ELR (cell line): ENCODE measurements at regions not wholly inside any gene's neighbourhood (a gene's known extent, or its start where the extent isn't known, plus 50 kb on each side); places are given as distances from the start of the nearest gene placed in this dataset.

ENCODE experiments used
- DNase-seq: peaks from one replicate; pipeline ENCODE4 v3.0.0-alpha.2; 2015; ENCODE audit warnings: low read depth

DNA sequence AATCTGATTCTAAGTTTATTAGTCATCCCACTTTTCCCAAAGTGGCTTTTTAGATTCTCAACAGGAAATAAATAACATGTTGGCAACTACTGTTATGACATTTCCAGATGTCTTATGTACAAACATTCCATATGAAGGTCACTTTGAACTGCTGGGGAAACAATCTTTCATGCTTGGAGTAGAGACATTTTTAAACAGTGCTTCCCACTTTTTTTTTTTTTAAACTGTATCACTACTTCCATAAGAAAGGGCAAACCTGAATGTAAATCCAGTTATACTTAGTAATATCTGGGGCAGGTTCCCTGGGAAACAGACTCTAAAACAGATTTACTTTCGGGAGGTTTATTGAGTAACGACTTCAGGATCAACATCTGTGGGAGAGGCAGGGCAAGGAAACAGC is 473.8 kb downstream of the TAFA4 start:
- no peak for DNase-seq

GRCh38 chr3:68448510-68449383 is 483.6 kb downstream of the TAFA4 start:
- no peak for DNase-seq

DNA sequence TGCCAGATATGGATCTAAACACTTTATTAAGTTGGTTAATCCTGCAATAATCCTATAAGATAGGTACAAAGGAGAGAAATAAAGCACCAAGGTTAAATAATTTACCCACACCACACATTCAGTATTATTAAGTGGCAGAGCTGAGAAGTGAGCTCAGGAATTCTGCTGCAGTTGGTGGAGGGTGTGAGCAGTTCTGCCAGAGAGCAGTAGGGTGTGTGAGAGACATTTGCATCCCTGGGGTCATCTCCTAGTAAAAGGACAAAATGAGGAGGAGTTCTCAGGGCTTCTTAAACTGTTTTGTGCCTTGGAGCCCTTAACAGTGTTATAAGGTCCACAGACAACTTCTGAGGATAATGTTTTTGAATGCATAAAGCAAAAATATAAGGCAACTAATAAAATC is 484.5 kb downstream of the TAFA4 start:
- DNase-seq, result no peak

DNA sequence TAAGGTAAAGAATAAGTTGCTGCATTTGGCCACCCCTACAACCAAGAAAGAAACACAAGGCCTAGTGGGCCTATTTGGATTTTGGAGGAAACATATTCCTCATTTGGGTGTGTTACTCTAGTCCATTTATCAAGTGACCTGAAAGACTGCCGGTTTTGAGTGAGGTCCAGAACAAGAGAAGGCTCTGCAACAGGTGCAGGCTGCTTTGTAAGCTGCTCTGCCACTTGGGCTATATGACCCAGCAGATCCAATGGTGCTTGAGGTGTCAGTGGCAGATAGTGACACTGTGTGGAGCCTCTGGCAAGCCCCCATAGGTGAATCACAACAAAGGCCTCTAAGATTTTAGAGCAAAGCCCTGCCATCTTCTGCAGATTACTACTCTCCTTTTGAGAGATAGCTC is 491.3 kb downstream of the TAFA4 start:
- no peak for DNase-seq

DNA sequence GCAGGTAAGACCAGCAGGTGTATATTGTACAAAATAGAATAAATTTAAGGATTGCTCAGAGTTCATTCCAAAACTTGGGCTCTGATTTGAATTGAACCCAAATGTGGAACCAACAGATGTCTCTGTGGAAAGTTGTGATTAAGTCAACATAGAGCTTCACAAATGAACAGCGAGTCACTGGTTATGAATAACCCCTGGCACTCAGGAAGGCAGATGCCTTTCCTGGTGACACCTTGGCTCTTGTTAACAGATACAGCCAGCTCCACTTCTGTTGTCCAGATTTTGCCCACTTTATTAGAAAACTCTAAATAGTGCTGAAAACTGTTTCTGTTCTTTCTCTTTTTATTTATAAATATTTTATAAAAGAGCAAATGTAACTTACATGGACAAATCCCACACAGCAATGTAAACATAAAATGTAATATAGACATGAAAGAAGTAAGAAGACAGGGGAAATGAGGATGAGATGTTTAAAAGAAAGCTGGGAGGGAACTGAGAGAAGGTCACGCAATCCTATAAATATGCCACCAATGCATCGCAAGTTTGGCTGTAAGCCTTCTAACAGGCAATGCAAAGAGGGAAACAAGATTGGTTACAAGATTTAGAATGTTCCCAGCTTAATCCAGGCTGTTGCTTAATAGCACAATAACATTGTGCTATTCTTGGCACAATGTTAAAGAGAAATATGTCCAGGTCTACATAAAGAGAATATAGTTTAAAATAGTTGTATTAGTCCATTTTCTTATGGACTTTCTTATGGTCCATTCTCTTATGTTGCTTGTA is 495.5 kb downstream of the TAFA4 start:
- DNase-seq, result no peak

- DNase-seq, result no peak
Measured at GRCh38 chr3:68428495-68428894, 503.9 kb downstream of the TAFA4 start.

- DNase-seq, result no peak
Measured at GRCh38 chr3:68424796-68425460, 507.4 kb downstream of the TAFA4 start.

DNA sequence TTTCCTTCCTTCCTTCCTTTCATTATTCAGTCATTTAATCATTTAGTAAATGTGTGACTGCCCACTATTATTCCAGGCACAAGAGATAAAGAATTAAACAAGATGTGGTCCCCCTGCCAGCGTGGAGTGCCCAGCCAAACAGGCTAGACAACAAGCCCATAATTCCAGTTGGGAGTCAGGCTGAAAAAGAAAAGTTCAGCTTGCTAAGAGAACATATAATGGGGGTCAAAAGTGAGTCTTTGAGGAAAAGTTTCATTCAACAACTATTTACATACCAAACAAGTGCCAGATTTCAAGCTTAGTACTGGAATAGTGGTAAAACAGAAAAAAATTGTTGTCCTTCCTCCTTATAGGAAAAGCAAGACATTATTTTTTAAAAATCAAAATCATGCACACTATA is 523.7 kb downstream of the TAFA4 start:
- no peak for DNase-seq

GRCh38 chr3:68403741-68404140 is 528.6 kb downstream of the TAFA4 start:
- DNase-seq, result no peak

DNA sequence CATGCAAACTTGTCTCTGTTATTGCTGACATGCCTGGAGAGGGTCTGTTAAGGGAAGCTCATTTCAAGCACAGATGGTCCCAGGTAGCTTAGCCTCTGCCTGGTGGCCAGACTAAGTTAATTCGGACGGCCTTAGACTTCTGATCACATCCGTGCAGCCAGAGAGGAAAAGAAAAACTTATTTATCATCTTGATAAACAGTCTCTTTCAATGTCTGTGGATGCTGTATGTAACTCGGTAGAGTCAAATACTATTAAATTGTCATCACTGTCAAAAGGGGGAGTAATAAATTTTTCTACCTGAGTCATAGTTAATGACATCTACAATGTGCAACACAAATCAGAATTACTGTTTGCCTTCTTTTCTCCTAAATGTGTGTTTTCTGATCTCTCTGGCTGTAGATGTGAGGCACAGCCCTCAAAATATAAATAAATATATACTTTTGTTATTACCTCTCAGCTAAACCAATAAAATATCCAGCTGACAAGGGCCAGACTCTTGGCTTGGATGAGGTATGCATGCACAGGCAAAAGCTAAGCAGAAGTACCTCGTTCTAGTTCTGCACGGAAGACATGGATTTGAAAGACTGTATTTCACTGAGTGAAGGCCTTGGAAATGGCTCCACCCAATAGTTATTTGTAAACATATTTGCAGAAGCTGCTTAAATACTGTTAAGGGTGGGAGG is 530.0 kb downstream of the TAFA4 start:
- no peak for DNase-seq

- DNase-seq, result no peak
Measured at GRCh38 chr3:68378631-68379030, 553.7 kb downstream of the TAFA4 start.

DNA sequence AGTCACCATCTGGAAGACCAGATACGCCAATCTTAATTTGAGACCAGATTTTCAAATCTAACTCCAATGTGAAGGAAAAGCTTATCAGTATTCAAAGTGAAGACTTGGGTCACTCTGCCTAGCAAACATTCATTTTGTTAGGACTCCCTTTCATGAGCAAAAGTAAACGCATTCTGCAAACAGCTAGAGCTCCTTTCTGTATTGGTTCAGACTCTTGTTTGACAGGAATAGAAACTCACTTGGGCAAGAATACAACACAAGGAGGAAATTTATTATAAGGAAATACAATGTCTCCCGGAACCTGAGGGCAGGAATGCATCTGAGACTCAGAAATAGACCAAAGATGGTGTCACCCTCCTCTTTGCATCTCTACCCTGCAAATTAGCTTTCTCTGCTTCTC is 558.6 kb downstream of the TAFA4 start:
- no peak for DNase-seq

DNA sequence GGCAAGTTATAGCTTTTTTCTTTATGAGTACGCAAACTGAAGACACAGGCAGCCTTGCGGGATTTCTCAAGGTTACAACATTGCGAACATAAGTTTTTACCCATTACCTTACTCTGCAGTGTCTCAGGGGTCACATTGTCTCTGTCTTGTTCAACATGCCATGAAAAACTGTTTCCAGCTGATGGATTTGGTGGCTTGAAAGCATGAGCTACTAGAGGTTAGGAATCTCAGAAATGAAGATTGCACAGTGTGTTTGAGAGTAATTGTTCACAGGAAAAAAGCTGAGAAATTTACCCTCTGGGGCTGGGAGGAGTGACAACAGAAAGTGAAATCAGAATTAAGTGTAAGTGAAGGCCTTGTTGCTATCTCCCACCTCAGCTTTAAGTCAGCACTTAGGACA is 568.6 kb downstream of the TAFA4 start:
- DNase-seq, result no peak

GRCh38 chr3:68360492-68360891 is 571.9 kb downstream of the TAFA4 start:
- no peak for DNase-seq

GRCh38 chr3:68345781-68346180 is 586.6 kb downstream of the TAFA4 start:
- DNase-seq, result no peak

GRCh38 chr3:68342426-68342825 is 589.9 kb downstream of the TAFA4 start:
- DNase-seq, result no peak

GRCh38 chr3:68336042-68336441 is 596.3 kb downstream of the TAFA4 start:
- no peak for DNase-seq

- DNase-seq, result no peak
Measured at GRCh38 chr3:68334367-68334986, 597.9 kb downstream of the TAFA4 start.

DNA sequence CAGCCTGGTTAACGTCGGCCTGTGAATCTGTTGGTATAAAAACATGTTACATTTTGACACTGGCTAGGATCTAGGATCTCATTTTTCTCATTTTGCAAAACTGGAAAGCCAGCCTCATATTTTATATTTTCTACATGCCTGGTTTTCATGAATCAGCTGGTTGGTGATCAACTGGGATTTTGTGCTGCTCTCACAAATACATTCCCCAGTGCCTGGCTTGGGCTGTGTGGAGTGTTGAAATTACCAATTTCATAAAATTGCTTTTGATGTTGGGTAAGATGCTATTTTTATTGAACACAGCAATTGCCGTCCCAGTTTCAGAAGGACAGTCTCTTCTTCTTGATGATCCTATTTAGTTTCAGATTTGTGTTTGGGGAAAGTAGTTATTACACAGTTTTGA is 604.3 kb downstream of the TAFA4 start:
- no peak for DNase-seq

GRCh38 chr3:68315964-68316363 is 616.4 kb downstream of the TAFA4 start:
- no peak for DNase-seq

DNA sequence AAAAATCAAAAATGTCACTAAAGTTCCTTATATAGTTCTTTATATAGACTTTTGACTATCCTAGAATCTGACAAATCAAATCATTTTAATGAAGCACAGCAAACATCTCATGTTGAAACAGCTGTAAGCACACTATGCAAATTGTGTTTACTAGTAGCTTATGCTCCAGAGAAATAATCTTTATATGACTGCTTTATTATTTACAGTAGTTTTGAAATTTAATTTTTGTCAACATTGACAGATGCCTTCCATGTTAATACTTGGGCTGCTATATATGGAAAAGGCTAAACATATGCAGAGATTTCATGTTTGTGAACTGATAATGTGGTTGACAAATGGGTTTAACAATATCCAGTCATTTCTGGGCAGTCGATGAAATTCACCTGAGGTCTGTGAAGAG is 616.8 kb downstream of the TAFA4 start:
- no peak for DNase-seq

GRCh38 chr3:68306571-68306970 is 625.8 kb downstream of the TAFA4 start:
- no peak for DNase-seq
